Parathyroid adenoma (tissue), 2 donors: ENCODE measurements at regions not wholly inside any gene's neighbourhood (a gene's known extent, or its start where the extent isn't known, plus 50 kb on each side); places are given as distances from the start of the nearest gene placed in this dataset.

Experiments
- H2AFZ ChIP-seq: fragments of 300-600 bp; sonication (generic); one replicate; pipeline ENCODE4 v1.7.0; 2017; ENCODE audit warnings: antibody characterized with exemption, mild to moderate bottlenecking
- H3K27ac ChIP-seq: fragments of 300-600 bp; sonication (generic); one replicate; pipeline ENCODE4 v1.7.0; 2017
- H3K27me3 ChIP-seq: fragments of 300-600 bp; sonication (generic); one replicate; pipeline ENCODE4 v1.7.0; 2017; ENCODE audit warnings: low read length; ENCODE audit not compliant: control insufficient read depth, insufficient read depth
- H3K36me3 ChIP-seq: fragments of 300-600 bp; sonication (generic); one replicate; pipeline ENCODE4 v1.7.0; 2017; ENCODE audit warnings: low read length; ENCODE audit not compliant: control insufficient read depth, insufficient read depth
- H3K4me1 ChIP-seq: fragments of 300-600 bp; sonication (generic); one replicate; pipeline ENCODE4 v1.7.0; 2017; ENCODE audit warnings: control low read depth
- H3K4me2 ChIP-seq: fragments of 300-600 bp; sonication (generic); one replicate; pipeline ENCODE4 v1.7.0; 2017; ENCODE audit warnings: low read length
- H3K4me3 ChIP-seq: fragments of 300-600 bp; sonication (generic); one replicate; pipeline ENCODE4 v1.7.0; 2017; ENCODE audit warnings: low read depth, low read length
- H3K79me2 ChIP-seq: fragments of 300-600 bp; sonication (generic); one replicate; pipeline ENCODE4 v1.7.0; 2017; ENCODE audit warnings: control low read depth
- H3K9ac ChIP-seq: fragments of 300-600 bp; sonication (generic); one replicate; pipeline ENCODE4 v1.7.0; 2017; ENCODE audit warnings: mild to moderate bottlenecking
- H3K9me3 ChIP-seq: fragments of 300-600 bp; sonication (generic); one replicate; pipeline ENCODE4 v1.7.0; 2017; ENCODE audit warnings: low read length; ENCODE audit not compliant: control insufficient read depth
- CTCF ChIP-seq: fragments of 300-600 bp; sonication (generic); IDR thresholded peaks from one replicate; pipeline ENCODE4 v1.7.0; 2017; ENCODE audit warnings: antibody characterized with exemption, mild to moderate bottlenecking
- donor health status: primary hyperparathyroidism.

GRCh38 chr20:57914205-57914604 lies 204.4 kb upstream of the PMEPA1 start:
- Histone ChIP-seq H3K79me2 (no peaks in the 10 kb centered on the region), H3K9me3 (no peaks in the 10 kb centered on the region), H3K4me2 (no peak overlapping the region), H3K4me3 (no peak overlapping the region), H3K9ac (no peak overlapping the region), H3K36me3 (no peaks in the 10 kb centered on the region), H3K27me3 (no peaks in the 10 kb centered on the region), H2AFZ (no peak overlapping the region), H3K27ac (no peak overlapping the region), H3K4me1 (no peaks in the 10 kb centered on the region)
- TF ChIP-seq CTCF: no peak

- Histone ChIP-seq H3K79me2 (no peaks in the 10 kb centered on the region), H3K9ac (no peak overlapping the region), H2AFZ (no peak overlapping the region), H3K4me1 (no peaks in the 10 kb centered on the region), H3K4me3 (no peak overlapping the region), H3K4me2 (no peak overlapping the region), H3K27me3 (no peaks in the 10 kb centered on the region), H3K36me3 (no peaks in the 10 kb centered on the region), H3K9me3 (no peaks in the 10 kb centered on the region), H3K27ac (no peak overlapping the region)
- no peak for TF ChIP-seq CTCF
Observed at GRCh38 chr20:57913156-57913930, 203.5 kb upstream of the PMEPA1 start.

GRCh38 chr20:57912227-57912582 lies 202.4 kb upstream of the PMEPA1 start:
- Histone ChIP-seq H3K27ac (no peak overlapping the region), H3K9ac (no peak overlapping the region), H3K9me3 (no peaks in the 10 kb centered on the region), H3K36me3 (no peaks in the 10 kb centered on the region), H3K4me3 (no peak overlapping the region), H3K27me3 (no peaks in the 10 kb centered on the region), H2AFZ (no peak overlapping the region), H3K4me1 (no peaks in the 10 kb centered on the region), H3K4me2 (no peak overlapping the region), H3K79me2 (no peaks in the 10 kb centered on the region)
- TF ChIP-seq CTCF: no peak

GRCh38 chr20:57911512-57912226 lies 201.9 kb upstream of the PMEPA1 start:
- Histone ChIP-seq H3K4me2 (no peak overlapping the region), H3K79me2 (no peaks in the 10 kb centered on the region), H2AFZ (no peak overlapping the region), H3K36me3 (no peaks in the 10 kb centered on the region), H3K9me3 (no peaks in the 10 kb centered on the region), H3K4me1 (no peaks in the 10 kb centered on the region), H3K27ac (no peak overlapping the region), H3K4me3 (no peak overlapping the region), H3K9ac (no peak overlapping the region), H3K27me3 (no peaks in the 10 kb centered on the region)
- TF ChIP-seq CTCF: no peak

GRCh38 chr20:57910716-57911115 lies 200.9 kb upstream of the PMEPA1 start:
- H3K4me3 ChIP-seq: no peak overlapping the region
- H2AFZ ChIP-seq: no peak overlapping the region
- no peak overlapping the region for H3K27ac ChIP-seq
- no peaks in the 10 kb centered on the region for H3K27me3 ChIP-seq
- no peaks in the 10 kb centered on the region for H3K79me2 ChIP-seq
- no peaks in the 10 kb centered on the region for H3K36me3 ChIP-seq
- no peaks in the 10 kb centered on the region for H3K4me1 ChIP-seq
- no peak overlapping the region for H3K4me2 ChIP-seq
- H3K9me3 ChIP-seq: no peaks in the 10 kb centered on the region
- H3K9ac ChIP-seq: no peak overlapping the region
- TF ChIP-seq CTCF: no peak
